GM19468 (cell line): ENCODE measurements at regions not wholly inside any gene's neighbourhood (a gene's known extent, or its start where the extent isn't known, plus 50 kb on each side); places are given as distances from the start of the nearest gene placed in this dataset.
"Not testable (repeated sequence)": the region's sequence is repeated elsewhere in the genome, so short reads cannot be mapped to it uniquely, and the experiment has no call there.

Experiments used
- ATAC-seq: cut with Tn5 transposase; IDR thresholded peaks from one replicate; pipeline ENCODE4 v1.9.1; 2021; ENCODE audit warnings: mild to moderate bottlenecking, moderate library complexity, moderate number of reproducible peaks; ENCODE audit not compliant: unreplicated experiment; ENCODE audit errors: extremely low read depth

DNA sequence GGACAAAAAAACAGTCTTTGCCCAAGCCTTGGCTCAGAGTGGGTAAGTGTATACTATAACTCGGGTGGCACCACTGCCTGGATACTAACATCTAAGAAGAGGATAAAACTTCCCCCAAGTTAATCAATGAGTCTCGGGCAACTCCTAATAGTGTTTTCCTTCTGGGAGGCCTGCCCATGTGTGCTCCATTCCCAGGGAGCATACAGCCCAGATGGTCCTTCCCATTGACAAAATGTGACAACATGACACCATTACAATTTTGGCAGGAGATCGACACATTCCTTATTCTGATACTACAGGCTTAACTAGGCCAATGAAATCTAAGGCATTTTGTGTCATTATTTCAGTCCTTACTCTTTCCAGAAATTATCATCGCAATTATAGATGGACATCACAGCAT lies 52.7 kb upstream of the CRIM1 start:
- ATAC-seq, result no peak

- no peak for ATAC-seq
Observed at GRCh38 chr2:36301843-36302242, 53.7 kb upstream of the CRIM1 start.

DNA sequence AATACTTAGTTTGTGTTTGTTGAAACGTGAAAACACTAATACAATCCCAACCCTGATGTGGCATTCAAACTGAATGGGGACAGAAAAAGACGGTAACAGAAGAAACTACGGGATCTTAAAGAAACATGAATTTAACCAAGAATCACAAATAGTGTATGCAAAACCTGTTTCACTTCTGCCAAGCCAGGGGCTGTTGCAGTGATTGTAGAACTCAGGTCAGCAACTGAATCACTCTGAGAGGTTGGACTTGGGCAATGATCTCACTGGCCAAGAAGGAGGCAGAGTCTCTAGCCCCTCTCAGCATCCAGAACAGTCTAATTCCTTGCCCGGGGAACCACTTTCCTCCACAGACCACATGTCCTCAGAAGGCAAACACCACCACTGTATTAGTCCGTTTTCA lies 54.9 kb upstream of the CRIM1 start:
- ATAC-seq, result no peak

DNA sequence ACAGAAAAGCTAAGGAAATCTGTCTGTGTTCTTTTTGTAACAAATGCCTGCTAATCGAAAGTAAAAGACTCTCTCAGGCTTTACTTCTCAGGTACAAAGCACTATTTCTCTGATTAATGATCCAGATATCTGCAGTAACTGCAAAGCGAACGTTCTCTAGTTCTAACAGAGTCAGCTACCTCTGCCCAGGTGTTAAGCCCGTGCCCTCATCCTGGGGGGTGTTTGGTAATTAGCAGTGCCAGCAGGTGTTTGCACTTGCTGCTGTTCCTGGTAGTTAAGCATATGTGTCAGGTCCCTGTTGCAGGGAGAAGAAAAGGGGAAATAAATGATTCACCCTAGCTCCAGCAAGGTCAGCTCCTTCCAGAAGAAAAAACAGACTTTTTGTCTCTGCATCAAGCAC lies 58.8 kb upstream of the CRIM1 start:
- no peak for ATAC-seq

DNA sequence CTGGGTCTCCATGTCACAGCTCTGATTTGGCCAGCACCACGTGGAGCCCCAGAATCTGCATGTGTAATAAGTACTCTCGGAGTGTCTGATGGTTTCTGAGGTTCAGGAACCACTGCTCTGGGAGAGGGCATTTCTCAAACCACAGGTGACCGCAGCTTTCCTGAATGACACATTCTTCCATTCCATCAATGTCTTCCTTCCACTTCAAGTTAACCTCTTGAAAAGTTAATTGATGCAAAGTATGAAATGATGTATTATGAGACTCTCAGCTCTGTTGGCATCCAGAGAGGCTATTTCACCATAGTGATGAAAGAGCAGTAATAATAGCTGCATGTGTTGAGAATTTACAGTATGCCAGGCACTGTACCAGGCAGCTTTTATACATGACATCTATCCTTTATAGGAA lies 61.3 kb upstream of the CRIM1 start:
- ATAC-seq, result no peak

DNA sequence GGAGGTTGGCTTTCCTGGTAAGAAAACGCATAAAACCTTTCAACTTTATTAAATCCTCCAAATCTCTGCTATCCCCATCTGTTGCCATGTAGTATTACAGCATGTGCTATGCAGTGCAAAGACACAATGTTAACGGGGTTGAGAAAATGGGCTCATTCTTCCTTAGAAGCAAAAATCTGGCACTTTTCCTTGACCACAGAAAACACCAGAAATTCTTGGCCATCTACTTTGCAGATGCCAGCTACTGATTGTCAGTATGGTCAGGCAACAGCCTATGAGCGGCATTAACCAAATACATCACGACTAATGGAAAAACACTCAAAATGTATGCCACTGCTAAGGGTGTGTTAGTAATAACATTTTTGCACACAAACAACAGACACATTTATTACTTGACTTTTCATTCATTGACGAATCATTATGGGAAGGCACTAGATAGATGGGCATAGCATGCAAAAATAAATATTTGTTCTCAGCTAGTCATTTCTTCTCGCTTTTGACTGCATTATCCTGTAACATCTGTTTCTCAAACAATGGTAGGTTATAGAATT lies 65.2 kb upstream of the CRIM1 start:
- no peak for ATAC-seq

GRCh38 chr2:36289731-36290130 lies 65.8 kb upstream of the CRIM1 start:
- no peak for ATAC-seq

DNA sequence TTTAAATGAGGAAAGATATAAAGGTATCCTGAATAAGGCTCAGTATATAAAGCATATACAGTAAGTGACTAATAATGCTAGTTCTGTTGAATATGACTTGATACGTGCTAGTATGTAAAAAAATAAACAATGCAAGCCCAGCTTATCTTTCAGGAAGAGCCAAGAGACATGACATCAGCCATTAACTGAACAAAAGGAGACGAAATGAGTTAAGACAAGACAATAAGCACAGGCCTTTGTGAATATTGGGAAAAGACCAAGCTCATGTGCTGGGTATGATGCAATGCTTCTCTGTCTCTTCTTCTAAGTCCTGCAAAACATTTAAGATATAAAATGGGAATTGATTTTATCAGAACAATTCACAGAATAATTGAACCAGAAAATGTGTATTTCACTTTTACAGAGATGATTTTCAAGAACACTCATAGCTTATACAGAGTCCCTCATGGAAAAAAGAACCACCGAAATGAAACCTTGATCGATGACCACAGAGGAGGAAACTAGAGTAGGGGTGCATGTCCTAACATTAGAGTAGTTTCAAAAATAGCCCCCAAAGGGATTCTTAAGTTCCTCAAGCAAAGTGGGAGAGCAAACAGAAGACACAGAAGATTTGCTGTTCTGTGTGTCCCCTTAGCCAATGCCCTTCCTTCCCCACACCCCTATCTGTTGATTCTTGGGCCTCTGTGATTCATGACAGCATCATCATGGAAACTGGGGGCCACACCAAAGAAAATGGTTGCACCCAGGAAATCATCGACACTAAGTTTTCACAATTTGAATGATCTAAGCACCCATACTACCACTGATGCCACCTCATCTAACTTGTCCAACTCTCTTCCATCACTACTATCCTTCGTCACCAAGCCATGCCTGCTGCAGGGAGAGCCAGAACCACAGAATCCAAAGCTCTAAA lies 68.0 kb upstream of the CRIM1 start:
- no peak for ATAC-seq

GRCh38 chr2:36279506-36279905 lies 76.1 kb upstream of the CRIM1 start:
- ATAC-seq, result not testable (repeated sequence)

- ATAC-seq, result no peak
Observed at GRCh38 chr2:36277881-36278523, 77.6 kb upstream of the CRIM1 start.

GRCh38 chr2:36277146-36277808 lies 78.3 kb upstream of the CRIM1 start:
- no peak for ATAC-seq

GRCh38 chr2:36271266-36271665 lies 84.3 kb upstream of the CRIM1 start:
- ATAC-seq, result no peak

DNA sequence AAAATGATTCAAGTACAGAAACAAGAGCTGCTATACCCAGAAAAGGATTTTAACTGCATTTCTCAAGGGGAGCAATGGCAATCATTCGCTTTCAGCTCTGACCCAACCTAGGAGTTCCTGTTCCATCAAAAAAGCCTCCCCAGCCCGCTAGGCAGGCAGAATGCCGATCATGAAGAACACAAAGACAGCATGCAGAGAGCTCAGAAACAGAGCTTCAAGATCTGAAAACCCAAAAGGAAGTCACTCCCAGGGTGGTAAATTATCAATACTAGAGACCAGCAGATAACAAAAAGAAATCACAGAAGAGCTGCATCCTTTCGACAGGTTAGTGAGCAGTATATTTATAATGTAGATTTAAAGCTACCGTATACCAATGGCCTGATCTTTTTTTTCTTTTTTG lies 84.8 kb upstream of the CRIM1 start:
- ATAC-seq, result no peak

DNA sequence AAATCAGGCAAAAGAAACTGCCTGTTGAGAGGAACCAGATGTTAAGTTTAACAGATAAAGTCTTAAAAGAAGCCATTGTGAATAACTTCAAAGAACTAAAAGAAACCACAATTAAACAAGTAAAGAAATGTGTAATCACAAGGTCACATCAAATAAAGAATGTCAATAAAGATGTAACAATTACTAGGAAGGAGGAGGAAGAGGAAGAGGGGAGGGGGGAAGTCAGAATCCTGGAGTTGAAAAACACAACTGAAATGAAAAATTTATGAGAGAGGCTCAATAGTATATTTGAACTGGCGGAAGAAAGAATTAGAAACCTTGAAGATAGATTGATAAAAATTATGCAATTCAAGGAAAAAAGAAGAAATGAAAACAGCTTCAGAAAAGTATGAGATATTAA lies 88.4 kb upstream of the CRIM1 start:
- ATAC-seq, result no peak

GRCh38 chr2:36266536-36267121 lies 88.9 kb upstream of the CRIM1 start:
- ATAC-seq, result no peak

- ATAC-seq, result no peak
Observed at GRCh38 chr2:36262581-36262980, 93.0 kb upstream of the CRIM1 start.

DNA sequence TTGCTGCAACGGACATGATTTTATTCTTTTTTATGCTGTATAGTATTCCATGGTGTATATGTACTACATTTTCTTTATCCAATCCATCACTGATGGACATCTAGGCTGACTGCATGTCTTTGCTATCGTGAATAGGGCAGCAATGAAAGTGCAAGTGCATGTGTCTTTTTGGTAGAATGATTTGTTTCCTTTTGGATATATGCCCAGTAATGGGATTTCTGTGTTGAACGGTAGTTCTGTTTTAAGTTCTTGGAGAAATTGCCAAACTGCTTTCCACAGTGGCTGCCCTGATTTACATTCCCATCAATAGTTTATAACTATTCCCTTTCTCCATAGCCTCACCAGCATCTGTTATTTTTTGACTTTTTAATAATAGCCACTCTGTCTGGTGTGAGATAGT lies 99.7 kb upstream of the CRIM1 start:
- ATAC-seq, result no peak

DNA sequence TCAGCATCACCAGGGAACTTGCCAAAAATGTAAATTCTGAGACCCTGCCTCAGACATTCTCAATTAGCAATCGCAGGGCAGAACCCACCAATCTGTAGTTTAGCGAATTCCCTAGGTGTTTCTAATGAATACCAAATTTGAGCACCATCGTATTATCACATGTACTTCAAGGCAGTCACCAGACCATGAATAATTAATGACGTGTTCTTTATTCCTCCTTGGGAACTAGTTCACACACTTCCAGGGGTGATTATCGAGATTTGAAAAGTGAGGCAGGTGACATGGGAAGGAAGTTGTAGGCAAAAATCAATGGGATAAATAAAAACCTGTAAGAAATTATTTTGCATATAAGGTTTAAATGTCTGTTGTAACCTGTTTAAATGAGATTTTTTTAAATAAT lies 102.5 kb upstream of the CRIM1 start:
- ATAC-seq, result no peak

GRCh38 chr2:36246320-36246990 lies 109.1 kb upstream of the CRIM1 start:
- peak; percentile 73 for ATAC-seq

DNA sequence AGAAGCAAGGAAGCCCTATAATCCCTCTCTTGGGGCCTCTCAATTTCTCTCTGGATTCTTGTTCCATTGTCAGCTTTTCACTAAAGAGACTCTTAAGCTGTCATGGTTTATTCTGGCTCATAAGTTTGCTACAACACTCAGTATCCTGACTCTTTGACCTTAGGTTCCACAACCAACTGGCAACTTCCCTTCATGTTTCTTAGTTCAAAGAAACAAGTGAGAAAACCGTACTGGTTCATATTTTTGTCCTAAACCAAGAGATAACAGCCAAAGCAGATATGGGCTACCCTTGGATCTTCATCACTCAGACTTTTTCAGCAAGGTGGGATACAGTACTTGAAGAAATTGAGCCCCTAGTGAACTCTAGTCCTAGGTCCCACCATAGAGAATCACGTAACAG lies 109.9 kb upstream of the CRIM1 start:
- ATAC-seq, result no peak
